B cell (primary cell): ENCODE measurements at regions not wholly inside any gene's neighbourhood (a gene's known extent, or its start where the extent isn't known, plus 50 kb on each side); places are given as distances from the start of the nearest gene placed in this dataset.
"Not testable (repeated sequence)": the region's sequence is repeated elsewhere in the genome, so short reads cannot be mapped to it uniquely, and the experiment has no call there.

Source experiments
- ATAC-seq: fragments of 200-7000 bp; cut with Tn5 transposase; one replicate; pipeline ENCODE4 v1.10.0; 2021; ENCODE audit warnings: low read depth, mild to moderate bottlenecking, moderate number of reproducible peaks, moderate library complexity
- CTCF ChIA-PET: fragments of 350-600 bp; sonication (Branson Sonifier 250); formaldehyde crosslinking; loops from one replicate; lab custom pipeline; 2021; ENCODE audit warnings: antibody characterized with exemption, inconsistent platforms; lab: Charles Lee
- POLR2A ChIA-PET: fragments of 350-600 bp; sonication (Branson Sonifier 250); formaldehyde crosslinking; loops from one replicate; lab custom pipeline; 2021; ENCODE audit warnings: antibody characterized with exemption; lab: Charles Lee
- DNase-seq: peaks from one replicate; pipeline ENCODE4 v3.0.0; 2013
- H2AFZ ChIP-seq: 2 replicates; pipeline ENCODE4 v1.6.1; 2012; ENCODE audit warnings: mild to moderate bottlenecking, low read depth, low read length; ENCODE audit not compliant: insufficient read depth, poor library complexity, severe bottlenecking
- H3K27ac ChIP-seq, 2 donors: 1 replicate in 1 of 2; 2 replicates in 1 of 2; pipeline ENCODE4 v1.5.1; 2012 to 2013; ENCODE audit warnings: low read length in 2 of 2, mild to moderate bottlenecking in 2 of 2, moderate library complexity in 1 of 2
- H3K27me3 ChIP-seq, 4 experiments: fragments of 200-600 bp in 1 of 4; sonication (generic) in 1 of 4; replicated peaks in 1 of 4; 1 replicate in 2 of 4; 2 replicates in 2 of 4; pipeline versions ENCODE4 v1.6.1 to v1.7.0; 2013 to 2016; ENCODE audit warnings: low read length in 3 of 4, mild to moderate bottlenecking in 2 of 4, mixed read lengths in 1 of 4, moderate library complexity in 1 of 4; ENCODE audit not compliant: insufficient read depth in 4 of 4, control insufficient read depth in 3 of 4; ENCODE audit errors: control extremely low read depth in 1 of 4
- H3K36me3 ChIP-seq, 2 experiments: replicated peaks in 1 of 2; 1 replicate in 1 of 2; 2 replicates in 1 of 2; pipeline versions ENCODE4 v1.6.1 to v1.7.1; 2013; ENCODE audit warnings: low read length in 1 of 2; ENCODE audit not compliant: insufficient read depth in 2 of 2, control insufficient read depth in 1 of 2; ENCODE audit errors: control extremely low read depth in 1 of 2, extremely low read depth in 1 of 2
- H3K4me1 ChIP-seq, 2 donors: fragments of 200-600 bp in 1 of 2; sonication (generic) in 1 of 2; 1 replicate in 1 of 2; 2 replicates in 1 of 2; pipeline versions ENCODE4 v1.5.1 to v1.6.1; 2013 to 2017; ENCODE audit warnings: low read length in 2 of 2; ENCODE audit not compliant: control insufficient read depth in 2 of 2, insufficient read depth in 2 of 2
- H3K4me2 ChIP-seq: replicated peaks from 2 replicates; pipeline ENCODE3; 2012; ENCODE audit warnings: mild to moderate bottlenecking, low read depth, low read length; ENCODE audit not compliant: poor library complexity, severe bottlenecking
- H3K4me3 ChIP-seq, 5 experiments: fragments of 200-600 bp in 1 of 5; sonication (generic) in 1 of 5; 1 replicate in 3 of 5; 2 replicates in 2 of 5; pipeline versions ENCODE4 v1.5.1 to v1.7.0; 2011 to 2016; ENCODE audit warnings: low read length in 4 of 5, mild to moderate bottlenecking in 4 of 5, low read depth in 2 of 5, control low read depth in 1 of 5, moderate library complexity in 1 of 5; ENCODE audit not compliant: insufficient read depth in 1 of 5; ENCODE audit errors: control extremely low read depth in 1 of 5, extremely low read depth in 1 of 5
- H3K79me2 ChIP-seq: fragments of 200-600 bp; sonication (generic); one replicate; pipeline ENCODE4 v1.6.0; 2016; ENCODE audit warnings: low read length; ENCODE audit not compliant: control insufficient read depth, insufficient read depth
- H3K9ac ChIP-seq: fragments of 200-600 bp; sonication (generic); 2 replicates; pipeline ENCODE4 v1.6.1; 2017; ENCODE audit warnings: mild to moderate bottlenecking, low read length, moderate library complexity
- H3K9me3 ChIP-seq, 3 donors: one replicate each; pipeline versions ENCODE4 v1.6.1 to v1.7.1; 2013; ENCODE audit warnings: low read length in 2 of 3; ENCODE audit not compliant: control insufficient read depth in 2 of 3, insufficient read depth in 1 of 3; ENCODE audit errors: control extremely low read depth in 1 of 3
- H4K20me1 ChIP-seq: 2 replicates; pipeline ENCODE4 v1.6.0; 2012; ENCODE audit warnings: mild to moderate bottlenecking, low read length; ENCODE audit not compliant: insufficient read depth, control insufficient read depth, poor library complexity, severe bottlenecking
- H3K27ac Mint-ChIP-seq: one replicate; pipeline ENCODE4 v1.8.0; 2021; ENCODE audit warnings: mixed read lengths
- H3K27me3 Mint-ChIP-seq: one replicate; pipeline ENCODE4 v1.8.0; 2021; ENCODE audit warnings: mixed read lengths
- H3K4me1 Mint-ChIP-seq: one replicate; pipeline ENCODE4 v1.8.0; 2021; ENCODE audit warnings: mixed read lengths
- H3K4me3 Mint-ChIP-seq: one replicate; pipeline ENCODE4 v1.8.0; 2021; ENCODE audit warnings: mixed read lengths
- H3K9me3 Mint-ChIP-seq: one replicate; pipeline ENCODE4 v1.8.0; 2022; ENCODE audit warnings: mixed read lengths; ENCODE audit not compliant: insufficient read depth
- EZH2 ChIP-seq: IDR thresholded peaks from 2 replicates; pipeline ENCODE4 v1.6.1; 2012; ENCODE audit warnings: borderline replicate concordance, low read depth, mild to moderate bottlenecking, moderate library complexity, low read length; ENCODE audit not compliant: insufficient read depth, poor library complexity, severe bottlenecking
- WGBS: methylation state at CpG from one replicate; pipeline ENCODE4 v1.1.5; 2013; ENCODE audit warnings: missing lambda C conversion rate; ENCODE audit not compliant: insufficient coverage; 5-methylcytosine and 5-hydroxymethylcytosine counted together
- intact Hi-C: fragments of 100-400 bp; cut with micrococcal nuclease; formaldehyde crosslinking; loops from one replicate; pipeline ENCODE4 v1.10.0; 2022
- TF ChIP-seq, protein P1 (sequence below): fragments of 200-600 bp; IDR thresholded peaks from one replicate; pipeline ENCODE4 v1.8.0; 2022; ENCODE audit warnings: antibody characterized with exemption, mild to moderate bottlenecking

DNA sequence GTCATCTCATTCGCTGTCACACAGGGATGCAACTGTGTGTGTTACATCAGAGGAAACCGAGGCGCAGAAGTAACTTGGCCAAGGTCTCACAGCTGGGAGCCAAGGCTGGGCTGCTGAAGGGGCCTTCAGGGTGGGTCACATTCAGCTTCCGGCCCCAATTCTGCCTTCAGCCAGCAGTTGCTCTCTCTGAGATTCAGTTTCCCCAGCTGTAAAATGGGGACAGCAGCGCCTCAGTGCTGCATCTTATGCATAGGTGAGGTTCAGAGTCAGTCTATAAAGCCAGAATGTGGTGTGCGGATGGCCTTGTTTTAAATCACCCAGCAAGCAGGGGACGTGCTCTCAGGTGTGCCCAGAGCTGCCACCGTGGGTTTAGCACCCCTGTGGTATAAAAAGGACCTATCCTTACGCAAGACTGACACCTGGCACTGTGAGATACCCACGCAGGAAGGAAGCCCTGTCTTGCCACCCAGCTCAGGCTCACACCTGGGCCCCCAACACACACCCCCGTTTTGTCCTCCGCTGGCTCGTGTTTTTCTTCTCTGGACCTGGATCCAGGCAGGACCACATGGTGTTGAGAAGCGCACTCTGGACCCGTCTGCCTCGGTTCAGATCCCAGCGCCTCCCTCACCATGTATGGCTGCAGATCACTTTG, 94.6 kb upstream of the GSE1 start:
- no peak overlapping the region for H3K4me2 ChIP-seq
- POLR2A ChIA-PET = no interaction called here

DNA sequence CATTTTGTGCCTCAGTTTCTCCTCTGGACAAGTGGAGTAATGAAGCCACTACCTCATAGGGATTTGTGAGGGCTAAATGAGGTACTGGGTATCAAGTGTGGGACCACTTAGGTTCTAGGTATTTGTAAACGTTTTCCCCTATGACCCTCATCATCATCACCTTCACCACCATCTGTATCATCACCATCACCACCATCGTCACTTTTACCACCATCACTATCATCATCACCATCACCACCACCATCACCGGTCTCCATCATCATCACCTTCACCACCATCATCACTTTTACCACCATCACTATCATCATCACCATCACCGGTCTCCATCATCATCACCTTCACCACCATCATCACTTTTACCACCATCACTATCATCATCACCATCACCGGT, 94.1 kb upstream of the GSE1 start:
- 51% methylated on average over 3 of the region's 5 CpGs for WGBS
- H3K36me3 ChIP-seq, H3K4me1 ChIP-seq, H3K4me3 ChIP-seq, ATAC-seq, H3K9ac ChIP-seq, H3K4me2 ChIP-seq, DNase-seq, H3K4me3 Mint-ChIP-seq, POLR2A ChIA-PET, intact Hi-C loops, H3K4me1 Mint-ChIP-seq, H3K79me2 ChIP-seq, H4K20me1 ChIP-seq, H3K9me3 ChIP-seq, H3K27ac ChIP-seq, H3K27ac Mint-ChIP-seq, H3K27me3 Mint-ChIP-seq, H2AFZ ChIP-seq, H3K27me3 ChIP-seq, H3K9me3 Mint-ChIP-seq, CTCF ChIA-PET: not testable (repeated sequence)

More for the DNA sequence above, 94.6 kb upstream of the GSE1 start:
- DNase-seq (no peak), ATAC-seq (no peak)
- peaks cover 0 to 3% (median 0%) of the 10 kb centered on the region in 3 donors for H3K9me3 ChIP-seq
- H3K36me3 ChIP-seq = no peaks in the 10 kb centered on the region
- no peak for TF ChIP-seq EZH2
- TF ChIP-seq, protein P1, sequence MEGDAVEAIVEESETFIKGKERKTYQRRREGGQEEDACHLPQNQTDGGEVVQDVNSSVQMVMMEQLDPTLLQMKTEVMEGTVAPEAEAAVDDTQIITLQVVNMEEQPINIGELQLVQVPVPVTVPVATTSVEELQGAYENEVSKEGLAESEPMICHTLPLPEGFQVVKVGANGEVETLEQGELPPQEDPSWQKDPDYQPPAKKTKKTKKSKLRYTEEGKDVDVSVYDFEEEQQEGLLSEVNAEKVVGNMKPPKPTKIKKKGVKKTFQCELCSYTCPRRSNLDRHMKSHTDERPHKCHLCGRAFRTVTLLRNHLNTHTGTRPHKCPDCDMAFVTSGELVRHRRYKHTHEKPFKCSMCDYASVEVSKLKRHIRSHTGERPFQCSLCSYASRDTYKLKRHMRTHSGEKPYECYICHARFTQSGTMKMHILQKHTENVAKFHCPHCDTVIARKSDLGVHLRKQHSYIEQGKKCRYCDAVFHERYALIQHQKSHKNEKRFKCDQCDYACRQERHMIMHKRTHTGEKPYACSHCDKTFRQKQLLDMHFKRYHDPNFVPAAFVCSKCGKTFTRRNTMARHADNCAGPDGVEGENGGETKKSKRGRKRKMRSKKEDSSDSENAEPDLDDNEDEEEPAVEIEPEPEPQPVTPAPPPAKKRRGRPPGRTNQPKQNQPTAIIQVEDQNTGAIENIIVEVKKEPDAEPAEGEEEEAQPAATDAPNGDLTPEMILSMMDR = no peak
- H3K4me3 Mint-ChIP-seq = no peak overlapping the region
- H4K20me1 ChIP-seq = no peaks in the 10 kb centered on the region
- peaks cover 3% of the 10 kb centered on the region for H3K9me3 Mint-ChIP-seq
- H3K27ac Mint-ChIP-seq = no peak overlapping the region
- 85% methylated on average over 17 of the region's 17 CpGs for WGBS
- H2AFZ ChIP-seq = no peak overlapping the region
- no peaks in the 10 kb centered on the region for H3K79me2 ChIP-seq
- H3K4me1 ChIP-seq = no peaks in the 10 kb centered on the region
- H3K27me3 ChIP-seq = peaks cover 0 to 4% (median 0%) of the 10 kb centered on the region in 4 experiments
- CTCF ChIA-PET = no interaction called here
- no peak overlapping the region for H3K27ac ChIP-seq
- no peaks in the 10 kb centered on the region for H3K4me1 Mint-ChIP-seq
- peaks cover 7% of the 10 kb centered on the region for H3K27me3 Mint-ChIP-seq
- intact Hi-C loops = no loop called here
- H3K4me3 ChIP-seq = no peak overlapping the region
- H3K9ac ChIP-seq = no peak overlapping the region
